GM04503 (cell line): ENCODE measurements at regions not wholly inside any gene's neighbourhood (a gene's known extent, or its start where the extent isn't known, plus 50 kb on each side); places are given as distances from the start of the nearest gene placed in this dataset.
"Not testable (repeated sequence)": the region's sequence is repeated elsewhere in the genome, so short reads cannot be mapped to it uniquely, and the experiment has no call there.

Source experiments
- DNase-seq: peaks from one replicate; pipeline ENCODE4 v3.0.0-alpha.2; 2012; ENCODE audit warnings: low read depth

GRCh38 chr3:191646242-191646641, 185.3 kb downstream of the PYDC2 start:
- no peak for DNase-seq

GRCh38 chr3:191648787-191649186, 187.8 kb downstream of the PYDC2 start:
- no peak for DNase-seq

- DNase-seq: no peak
Measured at GRCh38 chr3:191649626-191650025, 188.7 kb downstream of the PYDC2 start.

- DNase-seq: not testable (repeated sequence)
Measured at GRCh38 chr3:191658781-191659419, 197.9 kb downstream of the PYDC2 start.

GRCh38 chr3:191662150-191662549, 201.2 kb downstream of the PYDC2 start:
- not testable (repeated sequence) for DNase-seq

GRCh38 chr3:191680989-191681597, 220.1 kb downstream of the PYDC2 start:
- DNase-seq: no peak

DNA sequence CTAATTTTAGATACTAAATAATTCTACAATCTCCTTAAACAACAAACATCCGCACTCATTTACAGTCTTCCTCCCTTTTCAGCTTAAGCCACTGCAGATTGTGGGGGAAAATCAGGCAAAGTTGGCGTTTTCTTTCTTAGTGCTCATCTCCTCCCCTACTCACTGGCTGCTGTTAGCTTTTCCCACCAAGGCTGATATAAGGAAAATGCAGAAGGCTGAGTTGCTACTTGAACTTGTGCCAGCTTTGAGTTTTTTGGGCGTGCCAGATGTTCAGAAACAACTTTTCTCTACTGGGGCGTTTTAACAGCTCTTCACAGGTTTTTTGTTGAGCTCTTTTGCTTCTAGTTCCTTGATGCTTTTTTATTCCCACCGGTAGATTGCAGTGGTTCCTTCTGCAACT, 222.0 kb downstream of the PYDC2 start:
- no peak for DNase-seq

GRCh38 chr3:191686626-191687025, 225.7 kb downstream of the PYDC2 start:
- no peak for DNase-seq

- no peak for DNase-seq
Measured at GRCh38 chr3:191688756-191689433, 227.9 kb downstream of the PYDC2 start.

DNA sequence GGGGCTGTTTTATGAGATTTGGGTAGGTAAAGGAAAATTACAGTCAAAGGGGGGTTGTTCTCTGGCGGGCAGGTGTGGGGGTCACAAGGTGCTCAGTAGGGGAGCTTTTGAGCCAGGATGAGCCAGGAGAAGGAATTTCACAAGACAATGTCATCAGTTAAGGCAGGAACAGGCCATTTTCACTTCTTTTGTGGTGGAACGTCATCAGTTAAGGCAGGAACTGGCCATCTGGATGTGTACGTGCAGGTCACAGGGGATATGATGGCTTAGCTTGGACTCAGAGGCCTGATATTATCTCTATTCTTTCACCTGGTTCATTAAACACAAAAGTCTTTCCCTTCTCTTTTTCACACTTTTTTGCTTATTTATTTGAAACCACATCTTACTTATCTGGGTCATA, 230.2 kb downstream of the PYDC2 start:
- not testable (repeated sequence) for DNase-seq

DNA sequence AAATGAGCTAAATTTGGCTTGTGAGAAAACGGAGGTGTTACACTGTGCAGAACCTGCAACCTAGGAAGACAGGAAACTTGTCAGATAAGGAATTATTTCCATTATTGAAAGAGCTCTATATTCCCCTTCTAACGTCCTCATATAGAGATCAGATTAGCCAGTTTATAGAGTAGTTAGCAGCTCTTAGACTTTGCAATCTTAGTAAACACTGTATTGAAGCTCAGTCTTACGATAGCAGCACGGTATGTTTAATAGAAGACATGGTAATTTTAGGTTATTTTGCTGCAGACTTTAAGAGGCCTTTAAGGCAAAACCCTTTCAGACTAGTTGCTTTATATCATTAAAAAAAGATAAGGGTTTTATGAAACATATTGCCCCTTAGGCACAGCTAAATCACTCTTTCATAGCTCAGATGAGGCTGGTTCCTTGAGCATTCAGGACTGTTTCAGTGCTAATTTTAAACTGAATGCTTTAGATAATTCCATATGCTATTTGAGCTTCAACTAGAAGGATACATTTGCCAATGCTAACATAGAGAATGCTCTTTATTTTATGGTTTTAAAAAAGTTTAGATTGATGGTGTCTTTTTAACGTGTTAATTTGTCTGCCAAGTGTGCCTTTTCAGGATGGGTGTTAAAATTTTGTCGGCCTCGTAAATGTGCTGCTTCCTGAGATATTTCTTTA, 234.3 kb downstream of the PYDC2 start:
- DNase-seq: no peak

GRCh38 chr3:191695815-191696153, 234.8 kb downstream of the PYDC2 start:
- DNase-seq: no peak

GRCh38 chr3:191696348-191696747, 235.4 kb downstream of the PYDC2 start:
- no peak for DNase-seq

DNA sequence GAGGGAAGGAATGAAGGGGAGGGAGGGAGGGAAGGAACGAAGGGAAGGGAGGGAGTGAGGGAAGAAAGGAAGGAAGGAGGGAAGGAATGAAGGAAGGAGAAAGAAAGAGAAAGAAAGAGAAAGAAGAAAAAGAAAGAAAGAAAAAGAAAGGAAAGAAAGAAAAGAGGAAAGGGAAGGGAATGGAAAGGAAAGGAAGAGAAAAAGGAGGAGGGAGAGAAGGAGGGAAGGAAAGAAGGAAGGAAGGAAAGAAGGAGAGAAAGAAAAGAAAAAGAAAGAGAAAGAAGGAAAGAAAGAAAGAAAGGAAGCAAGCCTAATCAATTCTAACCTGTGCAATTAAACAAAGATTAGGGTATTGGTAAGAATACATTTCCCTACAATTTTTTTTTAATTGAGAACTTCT, 238.6 kb downstream of the PYDC2 start:
- no peak for DNase-seq

DNA sequence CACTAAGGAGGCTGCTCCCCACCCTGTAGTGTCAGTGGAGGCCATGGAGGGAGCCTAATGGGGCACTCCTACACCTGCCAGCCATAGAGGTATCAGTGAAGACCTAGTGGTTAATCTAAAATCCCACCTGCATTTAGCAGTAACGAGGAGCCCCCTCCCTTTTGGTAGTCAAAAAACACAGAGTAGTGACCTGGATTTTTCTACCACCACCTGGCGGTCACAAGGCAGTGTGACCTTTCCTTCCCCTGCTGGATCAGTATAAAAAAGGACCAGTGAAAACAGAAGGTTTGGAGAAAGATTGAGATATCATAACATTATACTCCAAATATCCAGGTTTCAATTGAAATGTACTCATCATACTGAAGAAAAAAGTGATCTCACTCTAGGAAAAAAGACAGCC, 241.2 kb downstream of the PYDC2 start:
- DNase-seq: no peak

DNA sequence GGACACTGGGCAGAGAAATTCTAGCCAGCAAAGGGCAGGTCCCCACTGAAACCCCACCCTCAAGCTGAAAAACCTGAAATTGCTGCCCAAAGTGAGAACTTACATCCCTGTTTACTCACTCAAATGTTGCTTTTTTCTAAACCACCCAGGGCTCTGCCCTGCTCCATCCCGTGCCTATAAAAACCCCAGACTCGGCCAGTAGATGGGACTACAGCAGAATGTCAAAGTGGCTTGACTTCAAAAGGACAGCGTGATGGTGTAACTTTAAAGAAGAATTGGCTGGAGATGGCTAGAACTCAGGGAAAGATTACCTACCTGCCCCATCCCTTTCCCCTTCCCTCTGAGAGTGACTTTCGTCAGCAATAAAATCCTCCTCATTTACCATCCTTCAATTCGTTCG, 246.9 kb downstream of the PYDC2 start:
- DNase-seq: no peak

DNA sequence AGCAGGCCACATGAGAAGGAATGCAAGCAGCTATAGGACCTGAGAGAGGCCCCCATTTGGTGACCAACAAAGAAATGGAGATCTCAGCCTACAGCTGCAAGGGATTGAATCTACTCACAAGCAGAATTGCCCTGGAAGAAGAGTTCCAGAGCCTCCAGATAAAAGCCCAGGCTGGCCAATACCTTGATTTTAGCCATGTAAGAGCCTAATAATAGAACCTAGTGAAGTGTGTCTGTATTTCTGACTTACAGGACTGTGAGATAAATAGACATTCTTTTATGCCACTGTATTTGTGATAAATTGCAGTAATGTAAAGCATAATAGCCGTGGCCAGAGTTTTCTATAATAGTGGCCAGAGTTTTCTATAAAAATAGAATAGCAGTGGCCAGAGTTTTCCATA, 254.6 kb downstream of the PYDC2 start:
- DNase-seq: no peak

DNA sequence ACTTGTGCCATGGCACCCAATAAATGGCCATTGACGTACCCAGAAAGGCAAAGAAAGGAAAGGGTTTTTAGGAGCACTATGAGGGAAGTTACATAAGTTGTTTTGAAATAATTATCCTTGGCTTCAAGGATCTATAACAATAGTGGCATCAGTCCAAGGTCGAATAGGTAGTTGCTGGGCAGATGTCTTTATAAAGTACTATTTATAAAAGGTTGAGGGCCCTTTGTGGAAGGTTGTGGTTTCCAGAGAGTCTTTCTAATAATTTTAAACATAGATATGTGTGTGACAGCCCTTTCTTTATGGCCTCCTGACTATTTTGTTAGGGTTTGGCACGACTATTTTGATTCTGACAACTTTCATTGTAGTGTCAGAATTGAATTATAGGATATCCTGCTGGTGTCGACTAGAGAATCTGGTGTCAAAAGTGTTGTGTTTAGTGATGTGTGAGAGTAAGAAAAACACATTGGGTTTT, 260.5 kb downstream of the PYDC2 start:
- DNase-seq: no peak

DNA sequence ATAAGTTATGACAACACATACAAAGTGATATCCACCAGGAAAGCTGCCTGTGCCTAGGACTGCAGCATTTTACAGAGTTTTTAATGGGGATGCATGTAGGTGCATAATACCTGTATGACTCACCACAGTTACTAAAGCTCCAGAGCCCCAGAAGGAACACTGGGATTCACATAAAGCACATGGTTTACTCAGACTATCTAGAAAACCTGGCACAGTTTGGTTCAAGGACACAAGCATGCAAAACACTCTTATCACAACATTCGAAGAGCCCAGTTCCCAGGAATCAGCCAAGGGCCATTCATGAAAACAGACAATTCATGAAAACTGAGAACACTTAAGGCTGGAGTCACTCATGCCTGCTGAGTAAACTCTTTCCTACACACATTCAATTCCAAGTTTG, 261.0 kb downstream of the PYDC2 start:
- DNase-seq: no peak

- no peak for DNase-seq
Measured at GRCh38 chr3:191727338-191727737, 266.4 kb downstream of the PYDC2 start.

GRCh38 chr3:191728186-191728585, 267.2 kb downstream of the PYDC2 start:
- no peak for DNase-seq

- no peak for DNase-seq
Measured at GRCh38 chr3:191737742-191738141, 276.8 kb downstream of the PYDC2 start.

DNA sequence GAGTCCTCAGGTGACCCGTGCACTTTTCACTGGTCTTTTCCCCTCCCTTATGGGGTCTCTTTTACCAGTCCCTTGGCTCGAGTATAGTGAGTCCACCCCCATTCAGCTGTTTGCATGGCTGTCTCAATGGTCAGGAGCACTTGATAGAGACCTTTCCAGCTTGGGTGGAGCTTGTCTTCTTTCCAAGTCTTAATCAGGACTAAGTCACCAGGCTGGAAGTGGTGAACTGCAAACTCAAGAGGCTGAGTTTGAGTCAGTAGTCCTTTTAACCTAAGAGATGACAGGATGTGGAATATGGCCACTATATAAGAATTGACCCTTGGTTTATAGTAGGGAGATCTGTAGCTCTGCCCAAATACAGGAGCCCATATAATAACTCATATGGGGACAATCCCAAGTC, 279.7 kb downstream of the PYDC2 start:
- no peak for DNase-seq
